ENCODE measurements at regions not wholly inside any gene's neighbourhood (a gene's known extent, or its start where the extent isn't known, plus 50 kb on each side); places are given as distances from the start of the nearest gene placed in this dataset.

DNA sequence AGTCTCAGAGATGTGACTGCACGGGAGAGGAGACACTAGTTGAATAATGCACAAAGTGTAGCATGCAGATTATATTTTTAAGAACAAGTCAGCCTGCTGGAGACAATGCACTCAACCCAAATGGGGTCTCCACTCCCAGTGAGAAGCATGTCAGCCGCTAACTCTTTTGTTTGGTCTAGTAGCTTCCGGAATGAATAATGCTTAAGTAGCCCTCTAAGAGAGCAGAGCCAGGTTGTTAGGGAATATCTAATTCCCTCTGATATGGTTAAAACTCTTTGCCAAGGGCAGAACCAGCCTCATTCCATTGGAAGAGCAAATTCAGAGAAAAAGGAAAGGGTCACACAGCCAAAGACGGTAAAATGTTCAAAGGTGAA is 80.4 kb downstream of the DAD1 start:
- in situ Hi-C loops (cut with MboI; ENCODE audit: low sequenced_read_pairs) = no loop called here
- WGBS, 2 experiments (ENCODE audit: extremely low coverage in 2 of 2, insufficient read length in 1 of 2) = no CpG with 5 or more reads among the region's 4 CpGs
- no peak for TF ChIP-seq RFX5 (IDR thresholded peaks at IDR 0.05; ENCODE audit: low read depth, low read length)
- TF ChIP-seq MAZ (IDR thresholded peaks at IDR 0.05; ENCODE audit: borderline replicate concordance, low read depth, low read length) = no peak
- no peak for TF ChIP-seq FOS (IDR thresholded peaks at IDR 0.05; ENCODE audit: low read depth, low read length)
- TF ChIP-seq, protein P1, sequence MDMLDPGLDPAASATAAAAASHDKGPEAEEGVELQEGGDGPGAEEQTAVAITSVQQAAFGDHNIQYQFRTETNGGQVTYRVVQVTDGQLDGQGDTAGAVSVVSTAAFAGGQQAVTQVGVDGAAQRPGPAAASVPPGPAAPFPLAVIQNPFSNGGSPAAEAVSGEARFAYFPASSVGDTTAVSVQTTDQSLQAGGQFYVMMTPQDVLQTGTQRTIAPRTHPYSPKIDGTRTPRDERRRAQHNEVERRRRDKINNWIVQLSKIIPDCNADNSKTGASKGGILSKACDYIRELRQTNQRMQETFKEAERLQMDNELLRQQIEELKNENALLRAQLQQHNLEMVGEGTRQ (IDR thresholded peaks at IDR 0.05; ENCODE audit: low read depth, low read length) = no peak
- no peak for TF ChIP-seq POLR2A (IDR thresholded peaks at IDR 0.05; ENCODE audit: low read depth, low read length)
- TF ChIP-seq RAD21 (IDR thresholded peaks at IDR 0.05; ENCODE audit: low read length) = no peak
- TF ChIP-seq NFE2L2 (IDR thresholded peaks at IDR 0.05; ENCODE audit: low read depth, low read length) = no peak
- no peak for TF ChIP-seq MXI1 (IDR thresholded peaks at IDR 0.05; ENCODE audit: borderline replicate concordance, low read depth, low read length)
- TF ChIP-seq, protein P2, sequence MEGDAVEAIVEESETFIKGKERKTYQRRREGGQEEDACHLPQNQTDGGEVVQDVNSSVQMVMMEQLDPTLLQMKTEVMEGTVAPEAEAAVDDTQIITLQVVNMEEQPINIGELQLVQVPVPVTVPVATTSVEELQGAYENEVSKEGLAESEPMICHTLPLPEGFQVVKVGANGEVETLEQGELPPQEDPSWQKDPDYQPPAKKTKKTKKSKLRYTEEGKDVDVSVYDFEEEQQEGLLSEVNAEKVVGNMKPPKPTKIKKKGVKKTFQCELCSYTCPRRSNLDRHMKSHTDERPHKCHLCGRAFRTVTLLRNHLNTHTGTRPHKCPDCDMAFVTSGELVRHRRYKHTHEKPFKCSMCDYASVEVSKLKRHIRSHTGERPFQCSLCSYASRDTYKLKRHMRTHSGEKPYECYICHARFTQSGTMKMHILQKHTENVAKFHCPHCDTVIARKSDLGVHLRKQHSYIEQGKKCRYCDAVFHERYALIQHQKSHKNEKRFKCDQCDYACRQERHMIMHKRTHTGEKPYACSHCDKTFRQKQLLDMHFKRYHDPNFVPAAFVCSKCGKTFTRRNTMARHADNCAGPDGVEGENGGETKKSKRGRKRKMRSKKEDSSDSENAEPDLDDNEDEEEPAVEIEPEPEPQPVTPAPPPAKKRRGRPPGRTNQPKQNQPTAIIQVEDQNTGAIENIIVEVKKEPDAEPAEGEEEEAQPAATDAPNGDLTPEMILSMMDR (conservative IDR thresholded peaks at IDR 0.05; ENCODE audit: low read depth, low read length) = no peak

More for the DNA sequence above, 80.4 kb downstream of the DAD1 start:
- H2BK5ac ChIP-seq (ENCODE audit: low read depth, low read length, poor library complexity, severe bottlenecking) = no peak overlapping the region
- H4K8ac ChIP-seq (ENCODE audit: low read depth in 2 of 2, low read length in 2 of 2) = no peak overlapping the region
- no peaks in the 10 kb centered on the region for H3K9me1 ChIP-seq (ENCODE audit: insufficient read depth, low read length)
- no peak overlapping the region for H3K56ac ChIP-seq (ENCODE audit: extremely low read depth, insufficient read depth, low read length)
- H3K18ac ChIP-seq (ENCODE audit: low read depth, low read length) = no peak overlapping the region
- DNase-seq (no peak), ATAC-seq (ENCODE audit: low read depth) (no peak)
- H3K4me3 ChIP-seq (ENCODE audit: insufficient read depth, low read depth, low read length) = no peak overlapping the region
- no peaks in the 10 kb centered on the region for H4K20me1 ChIP-seq (ENCODE audit: insufficient read depth, low read length)
- H3K9me3 ChIP-seq (ENCODE audit: control insufficient read depth, insufficient read depth, low read length) = no peaks in the 10 kb centered on the region
- no peak overlapping the region for H2AFZ ChIP-seq (replicated peaks; ENCODE audit: low read length, poor library complexity)
- H2BK20ac ChIP-seq (ENCODE audit: low read depth, low read length) = no peak overlapping the region
- no peak overlapping the region for H4K5ac ChIP-seq (ENCODE audit: low read depth, low read length)
- H2BK120ac ChIP-seq (ENCODE audit: low read depth, low read length) = no peak overlapping the region
- POLR2A ChIA-PET (ENCODE audit: unreplicated experiment) = no interaction called here
- H3K36me3 ChIP-seq (ENCODE audit: control insufficient read depth, insufficient read depth, low read length) = no peaks in the 10 kb centered on the region
- no peak overlapping the region for H3K9ac ChIP-seq (ENCODE audit: low read depth, low read length)
- H3K27me3 ChIP-seq (ENCODE audit: control insufficient read depth, insufficient read depth, low read length) = peaks cover 7% of the 10 kb centered on the region
- H3K27ac ChIP-seq (ENCODE audit: insufficient read depth, low read length) = no peak overlapping the region
- no peak overlapping the region for H3K4ac ChIP-seq (ENCODE audit: low read depth, low read length)
- H2BK15ac ChIP-seq (ENCODE audit: low read depth, low read length) = no peak overlapping the region
- no peak overlapping the region for H2AK5ac ChIP-seq (ENCODE audit: low read depth, low read length)
- no TSS peak for BruUV-seq (replicated peaks)
- intact Hi-C loops (cut with micrococcal nuclease) (no loop called here), dilution Hi-C loops (cut with HindIII; ENCODE audit: low sequenced_read_pairs, unreplicated experiment) (no loop called here)
- peaks cover 4% of the 10 kb centered on the region for H3K4me1 ChIP-seq (ENCODE audit: control insufficient read depth, insufficient read depth, low read length)
- H3K23ac ChIP-seq (ENCODE audit: low read depth, low read length) = no peak overlapping the region
- H4K91ac ChIP-seq (ENCODE audit: insufficient read depth, low read depth, low read length) = no peak overlapping the region
- H3K4me2 ChIP-seq (ENCODE audit: low read depth, low read length) = no peak overlapping the region
- no peak overlapping the region for H2AK9ac ChIP-seq (replicated peaks; ENCODE audit: low read depth, low read length, poor library complexity)
- CTCF ChIA-PET = no interaction called here
- H3K14ac ChIP-seq (replicated peaks; ENCODE audit: low read depth, low read length) = no peak overlapping the region
- no peaks in the 10 kb centered on the region for H3K79me1 ChIP-seq (ENCODE audit: low read depth in 1 of 2, low read length in 2 of 2)

Measured in IMR-90 (cell line).